OCI-LY1 (cell line): ENCODE measurements at regions not wholly inside any gene's neighbourhood (a gene's known extent, or its start where the extent isn't known, plus 50 kb on each side); places are given as distances from the start of the nearest gene placed in this dataset.
"Not testable (repeated sequence)": the region's sequence is repeated elsewhere in the genome, so short reads cannot be mapped to it uniquely, and the experiment has no call there.

ENCODE experiments used
- H2AFZ ChIP-seq: fragments of 200-600 bp; sonication (generic), shearing (Covaris generic); 2 replicates; pipeline ENCODE4 v1.6.0; 2014; ENCODE audit warnings: antibody characterized with exemption, mild to moderate bottlenecking, low read length
- H3F3A ChIP-seq: fragments of 200-600 bp; sonication (generic), shearing (Covaris generic); 2 replicates; pipeline ENCODE4 v1.6.0; 2014; ENCODE audit warnings: mild to moderate bottlenecking, antibody characterized with exemption, low read length, moderate library complexity; ENCODE audit not compliant: insufficient read depth
- H3K27ac ChIP-seq: fragments of 200-600 bp; sonication (generic); 2 replicates; pipeline ENCODE4 v1.5.1; 2014; ENCODE audit warnings: low read length, mixed run types, mild to moderate bottlenecking, low read depth; ENCODE audit not compliant: poor library complexity, severe bottlenecking
- H3K27me3 ChIP-seq: fragments of 200-600 bp; sonication (generic); 2 replicates; pipeline ENCODE4 v1.6.0; 2014; ENCODE audit warnings: antibody characterized with exemption, mild to moderate bottlenecking, low read length, moderate library complexity; ENCODE audit not compliant: insufficient read depth
- H3K36me3 ChIP-seq: fragments of 200-600 bp; sonication (generic); 2 replicates; pipeline ENCODE4 v1.6.1; 2014; ENCODE audit warnings: mild to moderate bottlenecking, antibody characterized with exemption, low read length, moderate library complexity, mixed read lengths; ENCODE audit not compliant: insufficient read depth
- H3K4me1 ChIP-seq: fragments of 200-600 bp; sonication (generic); 2 replicates; pipeline ENCODE4 v1.5.1; 2014; ENCODE audit warnings: mild to moderate bottlenecking, low read length, moderate library complexity; ENCODE audit not compliant: insufficient read depth, severe bottlenecking
- H3K4me2 ChIP-seq: fragments of 200-600 bp; sonication (generic), shearing (Covaris generic); 2 replicates; pipeline ENCODE4 v1.6.1; 2014; ENCODE audit warnings: low read length
- H3K4me3 ChIP-seq: fragments of 200-600 bp; sonication (generic); 2 replicates; pipeline ENCODE4 v1.5.1; 2014; ENCODE audit warnings: low read length, low read depth, mild to moderate bottlenecking, mixed read lengths; ENCODE audit not compliant: poor library complexity, severe bottlenecking
- H3K79me2 ChIP-seq: fragments of 200-600 bp; shearing (Covaris generic); 2 replicates; pipeline ENCODE4 v1.6.1; 2016; ENCODE audit warnings: mixed run types, low read length, mixed read lengths; ENCODE audit not compliant: insufficient read depth
- H3K9ac ChIP-seq: fragments of 200-600 bp; sonication (generic), shearing (Covaris generic); 2 replicates; pipeline ENCODE4 v1.6.1; 2014; ENCODE audit warnings: mild to moderate bottlenecking, low read length, mixed read lengths
- H3K9me2 ChIP-seq: fragments of 200-600 bp; sonication (generic), shearing (Covaris generic); 2 replicates; pipeline ENCODE4 v1.6.1; 2014; ENCODE audit warnings: low read depth, mild to moderate bottlenecking, low read length, mixed read lengths
- H3K9me3 ChIP-seq: fragments of 200-600 bp; shearing (Covaris generic); 2 replicates; pipeline ENCODE4 v1.6.1; 2014; ENCODE audit warnings: low read length, mixed read lengths
- H4K20me1 ChIP-seq: fragments of 200-600 bp; sonication (generic), shearing (Covaris generic); 2 replicates; pipeline ENCODE4 v1.6.0; 2016; ENCODE audit warnings: mild to moderate bottlenecking, low read length; ENCODE audit not compliant: insufficient read depth
- EZH2 ChIP-seq: fragments of 200-600 bp; sonication (generic), shearing (Covaris generic); IDR thresholded peaks from 2 replicates; pipeline ENCODE4 v1.8.0; 2017; ENCODE audit warnings: borderline replicate concordance, mixed run types, mild to moderate bottlenecking, antibody characterized with exemption, low read length, moderate library complexity, mixed read lengths
- TF ChIP-seq, protein P1 (sequence below): fragments of 200-600 bp; sonication (generic), shearing (Covaris generic); IDR thresholded peaks from 2 replicates; pipeline ENCODE4 v1.5.1; 2017; ENCODE audit warnings: mild to moderate bottlenecking, antibody characterized with exemption, low read length, moderate library complexity, mixed read lengths

DNA sequence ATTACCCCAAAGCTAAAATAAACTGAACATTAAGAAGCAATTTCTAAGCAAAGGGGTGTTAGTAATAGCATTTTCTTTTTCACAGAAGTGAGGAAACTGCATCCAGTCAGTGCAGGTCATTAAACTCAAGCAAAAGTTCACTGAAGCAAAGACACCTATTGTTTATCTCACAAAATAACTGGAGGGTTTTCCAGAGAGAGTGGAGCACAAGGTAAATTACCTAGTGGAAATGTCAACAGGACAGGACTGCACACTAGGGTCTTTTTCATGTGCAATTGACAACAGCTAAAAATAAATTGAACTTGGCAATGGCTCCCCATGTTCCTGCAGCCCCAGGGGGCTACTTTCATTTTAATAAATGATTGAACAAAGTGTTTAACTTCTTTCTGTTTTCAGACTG is 742.0 kb downstream of the GALC start:
- Histone ChIP-seq H3K79me2 (no peaks in the 10 kb centered on the region), H3K27me3 (no peaks in the 10 kb centered on the region), H3K4me2 (no peak overlapping the region), H3K9me3 (no peaks in the 10 kb centered on the region), H3K27ac (no peak overlapping the region), H3K9me2 (no peaks in the 10 kb centered on the region), H3K4me3 (no peak overlapping the region), H4K20me1 (no peaks in the 10 kb centered on the region), H2AFZ (no peak overlapping the region), H3K36me3 (no peaks in the 10 kb centered on the region), H3F3A (no peaks in the 10 kb centered on the region), H3K9ac (no peak overlapping the region), H3K4me1 (no peaks in the 10 kb centered on the region)
- TF ChIP-seq, protein P1, sequence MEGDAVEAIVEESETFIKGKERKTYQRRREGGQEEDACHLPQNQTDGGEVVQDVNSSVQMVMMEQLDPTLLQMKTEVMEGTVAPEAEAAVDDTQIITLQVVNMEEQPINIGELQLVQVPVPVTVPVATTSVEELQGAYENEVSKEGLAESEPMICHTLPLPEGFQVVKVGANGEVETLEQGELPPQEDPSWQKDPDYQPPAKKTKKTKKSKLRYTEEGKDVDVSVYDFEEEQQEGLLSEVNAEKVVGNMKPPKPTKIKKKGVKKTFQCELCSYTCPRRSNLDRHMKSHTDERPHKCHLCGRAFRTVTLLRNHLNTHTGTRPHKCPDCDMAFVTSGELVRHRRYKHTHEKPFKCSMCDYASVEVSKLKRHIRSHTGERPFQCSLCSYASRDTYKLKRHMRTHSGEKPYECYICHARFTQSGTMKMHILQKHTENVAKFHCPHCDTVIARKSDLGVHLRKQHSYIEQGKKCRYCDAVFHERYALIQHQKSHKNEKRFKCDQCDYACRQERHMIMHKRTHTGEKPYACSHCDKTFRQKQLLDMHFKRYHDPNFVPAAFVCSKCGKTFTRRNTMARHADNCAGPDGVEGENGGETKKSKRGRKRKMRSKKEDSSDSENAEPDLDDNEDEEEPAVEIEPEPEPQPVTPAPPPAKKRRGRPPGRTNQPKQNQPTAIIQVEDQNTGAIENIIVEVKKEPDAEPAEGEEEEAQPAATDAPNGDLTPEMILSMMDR, result no peak
- no peak for TF ChIP-seq EZH2

DNA sequence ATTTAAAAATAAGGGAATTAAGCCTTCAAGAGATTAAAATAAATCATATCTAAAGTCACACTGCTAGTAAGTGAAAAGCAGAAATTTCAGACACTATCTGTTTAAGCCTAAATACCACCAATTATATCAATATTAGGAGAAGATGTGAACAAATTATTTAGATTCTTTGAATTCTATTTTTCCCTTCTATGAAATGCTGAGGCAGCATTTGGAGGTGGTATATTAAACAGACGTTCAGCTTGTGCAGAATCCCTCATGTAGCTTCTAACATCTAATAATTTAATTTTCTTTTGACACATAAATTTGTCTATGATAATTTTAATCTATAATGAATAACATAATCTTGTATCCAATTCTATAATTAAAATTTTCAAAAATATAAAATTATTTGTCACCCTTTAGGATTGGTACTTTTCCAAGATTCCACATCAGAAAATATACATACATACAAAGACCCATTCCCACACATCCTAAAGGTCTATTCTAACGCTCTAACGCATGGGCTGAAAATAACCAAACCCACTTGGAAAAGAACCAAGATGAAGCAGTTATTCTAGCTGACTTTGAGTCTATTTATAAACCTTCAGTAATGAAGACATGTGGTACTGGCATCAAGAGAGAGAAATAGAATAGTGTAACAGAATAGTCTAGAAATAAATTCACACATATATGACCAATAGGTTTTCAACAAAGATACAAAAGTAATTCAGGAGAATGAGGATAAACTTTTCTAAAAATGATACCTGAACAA is 751.8 kb downstream of the GALC start:
- Histone ChIP-seq H4K20me1 (no peaks in the 10 kb centered on the region), H3K4me2 (no peak overlapping the region), H3K4me1 (no peaks in the 10 kb centered on the region), H3K27me3 (no peaks in the 10 kb centered on the region), H3K79me2 (no peaks in the 10 kb centered on the region), H3F3A (no peaks in the 10 kb centered on the region), H3K4me3 (no peak overlapping the region), H3K9me2 (no peaks in the 10 kb centered on the region), H3K9me3 (no peaks in the 10 kb centered on the region), H2AFZ (no peak overlapping the region), H3K9ac (no peak overlapping the region), H3K36me3 (no peaks in the 10 kb centered on the region), H3K27ac (no peak overlapping the region)
- TF ChIP-seq EZH2, result no peak
- TF ChIP-seq, protein P1, result no peak

DNA sequence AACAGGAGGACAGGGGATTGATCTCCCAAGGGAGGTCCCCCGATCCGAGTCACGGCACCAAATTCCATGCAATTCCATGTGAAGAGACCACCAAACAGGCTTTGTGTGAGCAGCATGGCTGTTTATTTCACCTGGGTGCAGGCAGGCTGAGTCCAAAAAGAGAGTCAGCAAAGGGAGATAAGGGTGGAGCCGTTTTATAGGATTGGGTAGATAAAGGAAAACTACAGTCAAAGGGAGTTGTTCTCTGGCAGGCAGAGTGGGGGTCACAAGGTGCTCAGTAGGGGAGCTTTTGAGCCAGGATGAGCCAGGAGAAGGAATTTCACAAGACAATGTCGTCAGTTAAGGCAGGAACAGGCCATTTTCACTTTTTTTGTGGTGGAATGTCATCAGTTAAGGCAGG is 752.7 kb downstream of the GALC start:
- H3K36me3 ChIP-seq, H3K4me3 ChIP-seq, H3K27ac ChIP-seq, H2AFZ ChIP-seq, H3K4me1 ChIP-seq, H3K79me2 ChIP-seq, H3K9me2 ChIP-seq, H3K9ac ChIP-seq, H4K20me1 ChIP-seq, H3K27me3 ChIP-seq, H3F3A ChIP-seq, H3K9me3 ChIP-seq, H3K4me2 ChIP-seq: not testable (repeated sequence)

DNA sequence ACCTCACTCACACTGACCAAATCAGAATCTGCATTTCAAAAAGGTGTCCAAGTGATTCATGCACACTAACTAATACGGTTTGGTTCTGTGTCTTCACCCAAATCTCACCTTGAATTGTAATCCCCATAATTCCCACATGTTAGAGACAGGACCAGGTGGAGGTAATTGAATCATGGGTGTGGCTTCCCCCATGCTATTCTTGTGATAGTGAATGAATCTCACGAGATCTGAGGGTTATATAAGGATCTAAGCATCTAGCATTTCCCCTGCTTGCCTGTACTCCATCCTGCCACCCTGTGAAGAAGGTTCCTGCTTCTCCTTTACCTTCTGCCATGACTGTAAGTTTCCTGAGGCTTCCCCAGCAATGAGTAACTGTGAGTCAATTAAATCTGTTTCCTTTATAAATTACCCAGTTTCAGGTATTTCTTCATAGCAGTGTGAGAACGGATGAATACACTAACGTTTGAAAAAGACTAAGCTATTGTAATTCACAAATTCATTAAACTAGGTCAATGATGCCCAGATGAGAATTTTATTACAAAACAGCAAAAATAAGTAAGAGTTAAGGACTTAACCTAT is 759.1 kb downstream of the GALC start:
- Histone ChIP-seq H3K4me1 (no peaks in the 10 kb centered on the region), H4K20me1 (no peaks in the 10 kb centered on the region), H3K27me3 (no peaks in the 10 kb centered on the region), H3K9ac (no peak overlapping the region), H3K9me2 (no peaks in the 10 kb centered on the region), H3K4me3 (no peak overlapping the region), H2AFZ (no peak overlapping the region), H3K79me2 (no peaks in the 10 kb centered on the region), H3F3A (no peaks in the 10 kb centered on the region), H3K27ac (no peak overlapping the region), H3K4me2 (no peak overlapping the region), H3K9me3 (no peaks in the 10 kb centered on the region), H3K36me3 (no peaks in the 10 kb centered on the region)
- TF ChIP-seq, protein P1, result no peak
- no peak for TF ChIP-seq EZH2
